Kidney epithelial cell (primary cell): ENCODE measurements at regions not wholly inside any gene's neighbourhood (a gene's known extent, or its start where the extent isn't known, plus 50 kb on each side); places are given as distances from the start of the nearest gene placed in this dataset.
A peak's percentile ranks its signal among the peaks of the same experiment; 100 is the strongest.
"Not testable (repeated sequence)": the region's sequence is repeated elsewhere in the genome, so short reads cannot be mapped to it uniquely, and the experiment has no call there.

Experiments
- DNase-seq: peaks from one replicate; pipeline ENCODE4 v3.0.0-alpha.2; 2010; ENCODE audit warnings: low read depth
- H3K27me3 ChIP-seq: 2 replicates; pipeline ENCODE4 v1.6.0; 2011; ENCODE audit warnings: low read length; ENCODE audit not compliant: control insufficient read depth, insufficient read depth
- H3K36me3 ChIP-seq: 2 replicates; pipeline ENCODE4 v1.5.1; 2011; ENCODE audit warnings: low read length; ENCODE audit not compliant: control insufficient read depth, insufficient read depth
- H3K4me3 ChIP-seq: 2 replicates; pipeline ENCODE4 v1.5.1; 2011; ENCODE audit warnings: low read depth, mild to moderate bottlenecking, control low read depth, low read length
- CTCF ChIP-seq: IDR thresholded peaks from 2 replicates; pipeline ENCODE4 v1.5.1; 2011; ENCODE audit warnings: mild to moderate bottlenecking, moderate library complexity, low read length, control low read depth, inconsistent platforms; ENCODE audit not compliant: insufficient read depth, poor library complexity, severe bottlenecking

- Histone ChIP-seq H3K36me3 (no peaks in the 10 kb centered on the region), H3K27me3 (no peaks in the 10 kb centered on the region), H3K4me3 (no peak overlapping the region)
- TF ChIP-seq CTCF: no peak
- no peak for DNase-seq
Measured at GRCh38 chr14:30271811-30272323, 287.1 kb upstream of the G2E3 start.

GRCh38 chr14:30272848-30273832, 285.8 kb upstream of the G2E3 start:
- TF ChIP-seq CTCF: no peak
- H3K36me3 ChIP-seq: no peaks in the 10 kb centered on the region
- no peak for DNase-seq
- H3K27me3 ChIP-seq: no peaks in the 10 kb centered on the region
- no peak overlapping the region for H3K4me3 ChIP-seq

GRCh38 chr14:30275604-30276003, 283.4 kb upstream of the G2E3 start:
- no peaks in the 10 kb centered on the region for H3K36me3 ChIP-seq
- DNase-seq: no peak
- H3K27me3 ChIP-seq: no peaks in the 10 kb centered on the region
- no peak for TF ChIP-seq CTCF
- H3K4me3 ChIP-seq: no peak overlapping the region

- TF ChIP-seq CTCF: no peak
- no peak overlapping the region for H3K4me3 ChIP-seq
- DNase-seq: no peak
- H3K27me3 ChIP-seq: no peaks in the 10 kb centered on the region
- no peaks in the 10 kb centered on the region for H3K36me3 ChIP-seq
Measured at GRCh38 chr14:30277268-30277667, 281.7 kb upstream of the G2E3 start.

- H3K27me3 ChIP-seq, DNase-seq, H3K36me3 ChIP-seq, H3K4me3 ChIP-seq: not testable (repeated sequence)
Measured at GRCh38 chr14:30278856-30279255, 280.1 kb upstream of the G2E3 start.

GRCh38 chr14:30283822-30284446, 275.0 kb upstream of the G2E3 start:
- peak; percentile 85 for TF ChIP-seq CTCF
- no peaks in the 10 kb centered on the region for H3K27me3 ChIP-seq
- H3K4me3 ChIP-seq: no peak overlapping the region
- no peak for DNase-seq
- no peaks in the 10 kb centered on the region for H3K36me3 ChIP-seq
